H1 (cell line): ENCODE measurements at regions not wholly inside any gene's neighbourhood (a gene's known extent, or its start where the extent isn't known, plus 50 kb on each side); places are given as distances from the start of the nearest gene placed in this dataset.

Experiments used
- CHD2 ChIP-seq: IDR thresholded peaks from 2 replicates; pipeline ENCODE4 v1.6.1; 2012; ENCODE audit warnings: low read length, improper control_type of control experiment
- EP300 ChIP-seq, 2 experiments: IDR thresholded peaks; 1 replicate in 1 of 2; 2 replicates in 1 of 2; pipeline ENCODE4 v1.6.1; 2011 to 2012; ENCODE audit warnings: low read depth in 2 of 2, low read length in 2 of 2, mild to moderate bottlenecking in 2 of 2, borderline replicate concordance in 1 of 2, inconsistent platforms in 1 of 2, moderate library complexity in 1 of 2
- GABPA ChIP-seq: IDR thresholded peaks from 2 replicates; pipeline ENCODE4 v1.6.1; 2011; ENCODE audit warnings: mild to moderate bottlenecking, low read length, moderate library complexity, borderline replicate concordance; ENCODE audit not compliant: insufficient read depth
- POLR2A ChIP-seq, 2 experiments: IDR thresholded peaks; 1 replicate in 1 of 2; 2 replicates in 1 of 2; pipeline ENCODE4 v1.6.1; 2011; ENCODE audit warnings: low read depth in 2 of 2, low read length in 2 of 2, mild to moderate bottlenecking in 2 of 2; ENCODE audit errors: control extremely low read depth in 1 of 2
- POU5F1 ChIP-seq: IDR thresholded peaks from 2 replicates; pipeline ENCODE4 v1.6.1; 2011; ENCODE audit warnings: low read depth, mild to moderate bottlenecking, low read length, moderate library complexity
- RAD21 ChIP-seq, 2 experiments: IDR thresholded peaks in 1 of 2; conservative IDR thresholded peaks in 1 of 2; 2 replicates each; pipeline ENCODE4 v1.6.1; 2011; ENCODE audit warnings: low read depth in 2 of 2, low read length in 2 of 2, improper control_type of control experiment in 1 of 2, inconsistent platforms in 1 of 2, mild to moderate bottlenecking in 1 of 2, moderate library complexity in 1 of 2
- SIX5 ChIP-seq: IDR thresholded peaks from 2 replicates; pipeline ENCODE4 v1.6.1; 2011; ENCODE audit warnings: mild to moderate bottlenecking, low read depth, low read length
- TEAD4 ChIP-seq: IDR thresholded peaks from 2 replicates; pipeline ENCODE4 v1.6.1; 2012; ENCODE audit warnings: low read depth, low read length, inconsistent platforms, mixed read lengths
- TF ChIP-seq, protein P1 (sequence below), 3 experiments: IDR thresholded peaks; 1 replicate in 2 of 3; 2 replicates in 1 of 3; pipeline versions ENCODE4 v1.5.1 to v1.6.1; 2011; ENCODE audit warnings: low read length in 3 of 3, mild to moderate bottlenecking in 3 of 3, inconsistent platforms in 2 of 3, low read depth in 1 of 3, moderate library complexity in 1 of 3; ENCODE audit not compliant: insufficient read depth in 1 of 3; ENCODE audit errors: control extremely low read depth in 1 of 3

DNA sequence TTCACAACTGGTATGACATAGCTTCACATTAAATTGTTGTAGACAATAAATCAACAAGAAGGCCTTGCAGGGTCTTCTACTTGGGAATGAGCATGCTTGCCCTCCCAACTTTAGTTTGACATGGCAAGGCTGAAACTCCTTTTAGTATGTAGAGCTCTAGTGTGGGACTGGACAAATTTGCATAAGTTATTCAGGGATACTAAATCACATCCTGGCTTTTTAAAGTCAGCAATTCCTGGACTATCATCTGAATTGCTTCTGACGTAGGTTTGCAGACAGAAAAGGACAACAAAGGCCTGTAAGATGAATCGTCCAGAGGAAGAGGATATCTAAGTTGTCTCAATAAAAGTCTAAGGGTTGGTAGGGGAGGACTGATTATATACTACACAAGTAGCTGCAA is 123.0 kb upstream of the MAGEB16 start:
- TF ChIP-seq SIX5 (no peak), POLR2A (IDR thresholded peaks at IDR 0.05; ENCODE audit: control extremely low read depth in 1 of 2, low read depth in 2 of 2, low read length in 2 of 2) (no peak), CHD2 (no peak), GABPA (no peak), EP300 (IDR thresholded peaks at IDR 0.05; ENCODE audit: borderline replicate concordance in 1 of 2, low read depth in 2 of 2, low read length in 2 of 2) (no peak), RAD21 (IDR thresholded peaks at IDR 0.05 in 1 of 2, conservative IDR thresholded peaks at IDR 0.05 in 1 of 2; ENCODE audit: low read depth in 2 of 2, low read length in 2 of 2) (no peak), POU5F1 (no peak), TEAD4 (no peak)
- TF ChIP-seq, protein P1, sequence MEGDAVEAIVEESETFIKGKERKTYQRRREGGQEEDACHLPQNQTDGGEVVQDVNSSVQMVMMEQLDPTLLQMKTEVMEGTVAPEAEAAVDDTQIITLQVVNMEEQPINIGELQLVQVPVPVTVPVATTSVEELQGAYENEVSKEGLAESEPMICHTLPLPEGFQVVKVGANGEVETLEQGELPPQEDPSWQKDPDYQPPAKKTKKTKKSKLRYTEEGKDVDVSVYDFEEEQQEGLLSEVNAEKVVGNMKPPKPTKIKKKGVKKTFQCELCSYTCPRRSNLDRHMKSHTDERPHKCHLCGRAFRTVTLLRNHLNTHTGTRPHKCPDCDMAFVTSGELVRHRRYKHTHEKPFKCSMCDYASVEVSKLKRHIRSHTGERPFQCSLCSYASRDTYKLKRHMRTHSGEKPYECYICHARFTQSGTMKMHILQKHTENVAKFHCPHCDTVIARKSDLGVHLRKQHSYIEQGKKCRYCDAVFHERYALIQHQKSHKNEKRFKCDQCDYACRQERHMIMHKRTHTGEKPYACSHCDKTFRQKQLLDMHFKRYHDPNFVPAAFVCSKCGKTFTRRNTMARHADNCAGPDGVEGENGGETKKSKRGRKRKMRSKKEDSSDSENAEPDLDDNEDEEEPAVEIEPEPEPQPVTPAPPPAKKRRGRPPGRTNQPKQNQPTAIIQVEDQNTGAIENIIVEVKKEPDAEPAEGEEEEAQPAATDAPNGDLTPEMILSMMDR (IDR thresholded peaks at IDR 0.05; ENCODE audit: control extremely low read depth in 1 of 3, insufficient read depth in 1 of 3, low read depth in 1 of 3, low read length in 3 of 3) = no peak
